ENCODE measurements at regions not wholly inside any gene's neighbourhood (a gene's known extent, or its start where the extent isn't known, plus 50 kb on each side); places are given as distances from the start of the nearest gene placed in this dataset.

- H3K36me3 ChIP-seq (replicated peaks in 1 of 2; ENCODE audit: control insufficient read depth in 1 of 2, insufficient read depth in 2 of 2, low read length in 1 of 2): no peaks in the 10 kb centered on the region
- POLR2A ChIA-PET: no interaction called here
- H3K27ac ChIP-seq (ENCODE audit: low read depth in 2 of 2, low read length in 1 of 2): no peak overlapping the region
- H3K27me3 ChIP-seq (ENCODE audit: insufficient read depth): peaks cover 14% of the 10 kb centered on the region; the same call in 1 of the 2 replicates
- no peak for DNase-seq
- CTCF ChIA-PET: no interaction called here
- H4K20me1 ChIP-seq (ENCODE audit: insufficient read depth): no peaks in the 10 kb centered on the region
- TF ChIP-seq MXI1 (IDR thresholded peaks at IDR 0.05; ENCODE audit: low read depth, low read length) (no peak), NRF1 (IDR thresholded peaks at IDR 0.05; ENCODE audit: low read depth, low read length) (no peak)
- no peak overlapping the region for H2AFZ ChIP-seq (ENCODE audit: low read depth)
- H3K79me2 ChIP-seq (ENCODE audit: insufficient read depth): no peaks in the 10 kb centered on the region
- H3F3A ChIP-seq (replicated peaks; ENCODE audit: insufficient read depth): no peaks in the 10 kb centered on the region
- no peaks in the 10 kb centered on the region for H3K4me1 ChIP-seq (ENCODE audit: control insufficient read depth in 1 of 2, insufficient read depth in 2 of 2, low read depth in 1 of 2, low read length in 1 of 2)
- H3K9ac ChIP-seq: no peak overlapping the region
- H3K4me3 ChIP-seq (ENCODE audit: low read depth in 2 of 2, low read length in 1 of 2): no peak overlapping the region
- 47% methylated on average over 1 of the region's 1 CpG for WGBS (ENCODE audit: low lambda C conversion rate)
- H3K9me2 ChIP-seq: no peaks in the 10 kb centered on the region
- H3K9me3 ChIP-seq: 0 out of 2 replicates have a peak, but pooled peaks cover 9% of the 10 kb centered on the region
- no peak overlapping the region for H3K4me2 ChIP-seq
These were observed 88.4 kb upstream of the CRIM1 start for GRCh38 chr2:36267194-36267593.

- CTCF ChIA-PET: no interaction called here
- H3K9me2 ChIP-seq: no peaks in the 10 kb centered on the region
- POLR2A ChIA-PET: no interaction called here
- no peak overlapping the region for H3K4me3 ChIP-seq (ENCODE audit: low read depth in 2 of 2, low read length in 1 of 2)
- no peak for DNase-seq
- H4K20me1 ChIP-seq (ENCODE audit: insufficient read depth): no peaks in the 10 kb centered on the region
- TF ChIP-seq MEF2A (IDR thresholded peaks at IDR 0.05; ENCODE audit: borderline replicate concordance, low read depth) (no peak), FOXJ3 (CRISPR knock-in tag; IDR thresholded peaks at IDR 0.05) (no peak), USF1 (IDR thresholded peaks at IDR 0.05; ENCODE audit: borderline replicate concordance, low read depth) (no peak), RCOR1 (IDR thresholded peaks at IDR 0.05; ENCODE audit: low read length) (no peak), TCF12 (IDR thresholded peaks at IDR 0.05) (no peak), NRF1 (IDR thresholded peaks at IDR 0.05; ENCODE audit: low read depth, low read length) (no peak), USF2 (IDR thresholded peaks at IDR 0.05; ENCODE audit: borderline replicate concordance, low read depth, low read length) (no peak), EP300 (IDR thresholded peaks at IDR 0.05; ENCODE audit: borderline replicate concordance in 1 of 2, low read depth in 1 of 2, low read length in 1 of 2) (no peak), GABPA (IDR thresholded peaks at IDR 0.05; ENCODE audit: low read depth) (no peak), GATA2 (CRISPR knock-in tag; IDR thresholded peaks at IDR 0.05) (no peak), SIN3A (IDR thresholded peaks at IDR 0.05; ENCODE audit: borderline replicate concordance, low read depth, low read length) (no peak)
- TF ChIP-seq, protein P1, sequence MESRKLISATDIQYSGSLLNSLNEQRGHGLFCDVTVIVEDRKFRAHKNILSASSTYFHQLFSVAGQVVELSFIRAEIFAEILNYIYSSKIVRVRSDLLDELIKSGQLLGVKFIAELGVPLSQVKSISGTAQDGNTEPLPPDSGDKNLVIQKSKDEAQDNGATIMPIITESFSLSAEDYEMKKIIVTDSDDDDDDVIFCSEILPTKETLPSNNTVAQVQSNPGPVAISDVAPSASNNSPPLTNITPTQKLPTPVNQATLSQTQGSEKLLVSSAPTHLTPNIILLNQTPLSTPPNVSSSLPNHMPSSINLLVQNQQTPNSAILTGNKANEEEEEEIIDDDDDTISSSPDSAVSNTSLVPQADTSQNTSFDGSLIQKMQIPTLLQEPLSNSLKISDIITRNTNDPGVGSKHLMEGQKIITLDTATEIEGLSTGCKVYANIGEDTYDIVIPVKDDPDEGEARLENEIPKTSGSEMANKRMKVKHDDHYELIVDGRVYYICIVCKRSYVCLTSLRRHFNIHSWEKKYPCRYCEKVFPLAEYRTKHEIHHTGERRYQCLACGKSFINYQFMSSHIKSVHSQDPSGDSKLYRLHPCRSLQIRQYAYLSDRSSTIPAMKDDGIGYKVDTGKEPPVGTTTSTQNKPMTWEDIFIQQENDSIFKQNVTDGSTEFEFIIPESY (IDR thresholded peaks at IDR 0.05; ENCODE audit: borderline replicate concordance, low read depth): no peak
- H3K36me3 ChIP-seq (replicated peaks in 1 of 2; ENCODE audit: control insufficient read depth in 1 of 2, insufficient read depth in 2 of 2, low read length in 1 of 2): no peaks in the 10 kb centered on the region
- no peak overlapping the region for H3K9ac ChIP-seq
- H2AFZ ChIP-seq (ENCODE audit: low read depth): no peak overlapping the region
- H3K4me1 ChIP-seq (ENCODE audit: control insufficient read depth in 1 of 2, insufficient read depth in 2 of 2, low read depth in 1 of 2, low read length in 1 of 2): no peaks in the 10 kb centered on the region
- no peaks in the 10 kb centered on the region for H3F3A ChIP-seq (replicated peaks; ENCODE audit: insufficient read depth)
- 0 out of 2 replicates have a peak, but pooled peaks cover 9% of the 10 kb centered on the region for H3K9me3 ChIP-seq
- peaks cover 14% of the 10 kb centered on the region; the same call in 1 of the 2 replicates for H3K27me3 ChIP-seq (ENCODE audit: insufficient read depth)
- WGBS (ENCODE audit: low lambda C conversion rate): 6% methylated on average over 2 of the region's 2 CpGs
- H3K4me2 ChIP-seq: no peak overlapping the region
- H3K79me2 ChIP-seq (ENCODE audit: insufficient read depth): no peaks in the 10 kb centered on the region
- H3K27ac ChIP-seq (ENCODE audit: low read depth in 2 of 2, low read length in 1 of 2): no peak overlapping the region
These were observed 88.9 kb upstream of the CRIM1 start for GRCh38 chr2:36266536-36267121.

Measured in SK-N-SH (cell line).